ENCODE measurements at regions not wholly inside any gene's neighbourhood (a gene's known extent, or its start where the extent isn't known, plus 50 kb on each side); places are given as distances from the start of the nearest gene placed in this dataset.

- DNase-seq (ENCODE audit: low spot score), result no peak
These were observed 57.7 kb upstream of the RPS23 start for GRCh38 chr5:82335806-82336205.

- no peak for DNase-seq (ENCODE audit: low spot score)
These were observed 56.7 kb upstream of the RPS23 start for GRCh38 chr5:82334856-82335255.

GRCh38 chr5:82334085-82334692 is 56.0 kb upstream of the RPS23 start:
- no peak for DNase-seq (ENCODE audit: low spot score)

GRCh38 chr5:82332886-82333615 is 54.9 kb upstream of the RPS23 start:
- DNase-seq (ENCODE audit: low spot score), result no peak

DNA sequence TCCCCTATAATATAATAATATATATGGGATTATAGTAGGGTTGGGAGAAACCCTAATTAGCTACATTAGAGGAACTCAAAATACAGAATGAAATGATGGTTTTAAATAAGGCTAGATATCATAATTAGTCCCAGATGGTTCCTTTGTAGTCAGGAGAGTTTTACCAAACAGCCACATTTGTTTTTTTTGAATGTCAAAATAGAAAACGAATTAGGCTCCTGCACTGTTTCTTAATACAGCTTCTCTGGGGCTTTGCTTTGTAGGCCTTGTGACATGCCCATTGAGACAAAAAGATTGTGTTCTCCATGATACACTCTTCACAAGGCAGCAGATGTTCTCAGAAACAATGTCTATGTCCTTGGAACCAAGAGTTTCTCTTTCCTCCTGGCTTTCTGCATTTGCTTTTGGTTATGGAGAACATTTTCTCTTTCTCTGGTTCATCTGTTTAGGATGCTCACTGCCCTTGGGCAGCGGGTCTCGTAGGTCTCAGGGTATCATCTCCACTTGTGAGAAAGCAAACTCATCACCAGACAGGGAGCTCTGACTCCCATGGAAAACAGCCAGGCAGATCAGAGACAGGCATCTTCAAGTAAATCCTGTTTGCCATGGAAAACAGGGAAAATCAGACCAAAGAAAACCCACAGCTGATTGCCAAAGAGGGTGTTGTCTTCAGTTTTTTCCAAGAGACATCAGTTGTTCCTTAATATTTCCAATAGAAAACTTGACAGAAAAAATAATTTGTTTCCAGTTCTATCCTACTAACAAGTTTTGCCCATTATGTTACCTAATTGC is 54.1 kb upstream of the RPS23 start:
- DNase-seq (ENCODE audit: low spot score), result no peak

DNA sequence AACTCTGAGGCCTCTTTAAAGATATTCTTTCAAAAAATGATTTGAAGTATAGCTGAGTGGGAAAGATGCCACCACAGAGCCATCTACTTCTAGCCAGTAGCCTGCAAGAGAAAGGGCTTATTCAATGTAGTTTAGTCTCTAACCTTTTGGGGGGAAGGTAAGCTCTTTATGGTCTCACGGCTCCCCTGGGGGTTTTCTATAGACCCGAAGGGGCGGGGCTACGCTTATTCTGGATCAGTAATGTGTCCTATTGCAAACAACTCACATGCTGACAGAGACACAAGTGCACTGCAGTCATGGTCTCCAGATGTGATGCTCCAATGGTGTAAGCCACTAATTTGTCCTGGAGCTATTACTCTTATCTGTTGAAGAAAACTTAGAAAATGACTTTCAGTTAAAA is 53.4 kb upstream of the RPS23 start:
- no peak for DNase-seq (ENCODE audit: low spot score)

DNA sequence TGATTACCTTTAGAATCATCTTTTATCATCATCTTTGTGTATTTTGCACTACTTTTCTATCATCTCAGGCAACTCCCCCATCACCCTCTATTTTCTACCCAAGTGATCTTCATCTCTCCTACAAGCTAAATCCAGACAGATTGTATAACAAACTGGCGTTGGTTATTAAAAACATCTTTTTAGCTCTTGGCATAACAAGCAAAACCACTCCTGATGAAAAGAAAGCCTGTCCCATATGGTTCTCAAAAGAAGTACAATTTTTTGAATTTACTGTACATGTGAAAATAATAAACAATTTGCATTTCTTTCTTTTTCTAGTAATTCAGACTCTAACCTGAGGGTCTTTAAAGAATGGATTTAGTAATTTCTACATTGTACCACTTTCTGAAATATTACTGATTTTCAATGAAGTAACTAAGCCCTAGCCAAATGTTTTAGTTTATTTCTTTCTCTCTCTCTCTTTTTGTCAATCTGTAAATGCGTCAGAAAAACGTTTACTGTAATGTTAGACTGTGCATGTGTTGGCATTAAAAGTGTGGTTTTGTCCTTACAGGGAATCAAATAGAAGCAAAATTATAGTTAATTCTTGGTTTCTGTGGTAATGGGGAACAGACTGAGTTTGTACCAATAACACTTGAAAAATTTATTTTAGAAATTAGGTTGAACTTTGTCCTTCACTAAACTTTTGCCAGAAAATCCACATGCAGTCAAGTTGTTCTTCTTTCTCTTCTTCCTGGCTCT is 52.5 kb upstream of the RPS23 start:
- no peak for DNase-seq (ENCODE audit: low spot score)

DNA sequence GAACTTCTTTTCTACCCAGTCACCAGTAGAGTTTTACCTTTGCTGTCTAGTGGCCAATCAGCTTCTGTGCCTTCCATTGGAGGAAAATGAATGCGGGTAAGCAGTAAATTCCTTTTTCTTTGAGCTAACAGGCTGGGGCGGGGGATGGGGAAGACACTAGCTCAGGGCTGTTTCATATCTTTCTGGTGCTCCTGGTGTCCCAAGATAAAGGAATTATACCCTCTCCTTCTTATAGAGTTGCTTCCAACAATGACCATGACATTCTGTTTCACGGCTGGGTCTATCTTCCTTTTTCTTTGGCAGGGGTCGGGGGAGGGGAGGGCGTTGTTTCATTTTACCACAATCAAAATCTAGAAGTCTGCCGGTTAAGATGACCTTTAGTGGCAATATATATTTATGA is 51.2 kb upstream of the RPS23 start:
- no peak for DNase-seq (ENCODE audit: low spot score)

Measured in Ammon's horn (tissue), 1 donor.